Endothelial cell of umbilical vein (primary cell): ENCODE measurements at regions not wholly inside any gene's neighbourhood (a gene's known extent, or its start where the extent isn't known, plus 50 kb on each side); places are given as distances from the start of the nearest gene placed in this dataset.

Experiments used
- BruUV-seq: library from RNA; stranded (reverse); fragments of 400-500 nt; replicated peaks from 2 replicates; lab custom pipeline; 2021; lab: Mats Ljungman, UMichigan
- CTCF ChIA-PET: fragments of 300-600, 350-600 bp; sonication (Branson Sonifier 250); formaldehyde crosslinking; loops from one replicate; lab custom pipeline; 2021; ENCODE audit warnings: antibody characterized with exemption, inconsistent platforms; lab: Charles Lee
- POLR2A ChIA-PET: fragments of 300-600, 350-600 bp; sonication (Branson Sonifier 250); formaldehyde crosslinking; loops from one replicate; lab custom pipeline; 2021; ENCODE audit warnings: antibody characterized with exemption, inconsistent platforms; lab: Charles Lee
- DNase-seq: peaks from one replicate; pipeline ENCODE4 v3.0.0-alpha.2; 2011; ENCODE audit warnings: low read depth, low spot score
- FAIRE-seq: peaks from 2 replicates; lab custom pipeline; 2011; peaks lifted over from hg19 to GRCh38; lab: Jason Lieb, UNC
- H2AFZ ChIP-seq: 2 replicates; pipeline ENCODE4 v1.6.0; 2012; ENCODE audit warnings: low read depth, low read length, control low read depth, inconsistent platforms
- H3K27ac ChIP-seq: 2 replicates; pipeline ENCODE4 v1.5.1; 2011; ENCODE audit warnings: low read depth, mild to moderate bottlenecking, control low read depth, low read length, moderate library complexity; ENCODE audit not compliant: insufficient read depth
- H3K27me3 ChIP-seq, 2 experiments: 2 replicates each; pipeline versions ENCODE4 v1.6.0 to v1.6.1; 2011; ENCODE audit warnings: low read length in 2 of 2, mixed read lengths in 1 of 2; ENCODE audit not compliant: control insufficient read depth in 2 of 2, insufficient read depth in 2 of 2
- H3K36me3 ChIP-seq, 2 experiments: 2 replicates in 1 of 2; 3 replicates in 1 of 2; pipeline ENCODE4 v1.5.1; 2011; ENCODE audit warnings: low read length in 2 of 2, mild to moderate bottlenecking in 1 of 2, moderate library complexity in 1 of 2; ENCODE audit not compliant: control insufficient read depth in 2 of 2, insufficient read depth in 2 of 2; ENCODE audit errors: extremely low read depth in 1 of 2
- H3K4me1 ChIP-seq: 3 replicates; pipeline ENCODE4 v1.5.1; 2011; ENCODE audit warnings: mild to moderate bottlenecking, low read length; ENCODE audit not compliant: control insufficient read depth, insufficient read depth; ENCODE audit errors: extremely low read depth
- H3K4me2 ChIP-seq: 2 replicates; pipeline ENCODE4 v1.6.1; 2011; ENCODE audit warnings: low read length, control low read depth, mixed read lengths; ENCODE audit not compliant: insufficient read depth
- H3K4me3 ChIP-seq, 3 experiments: fragments of 200-600 bp in 1 of 3; sonication (generic), shearing (Covaris generic) in 1 of 3; replicated peaks in 1 of 3; 2 replicates each; pipeline ENCODE4 v1.5.1; 2011 to 2016; ENCODE audit warnings: control low read depth in 3 of 3, low read length in 3 of 3, mild to moderate bottlenecking in 2 of 3, inconsistent platforms in 1 of 3, low read depth in 1 of 3, moderate library complexity in 1 of 3; ENCODE audit not compliant: insufficient read depth in 1 of 3
- H3K79me2 ChIP-seq: 2 replicates; pipeline ENCODE4 v1.6.0; 2012; ENCODE audit warnings: low read length, inconsistent platforms; ENCODE audit not compliant: control insufficient read depth, insufficient read depth
- H3K9ac ChIP-seq: replicated peaks from 2 replicates; pipeline ENCODE3; 2011; ENCODE audit warnings: low read length, control low read depth; ENCODE audit not compliant: insufficient read depth; ENCODE audit errors: extremely low read depth
- H3K9me1 ChIP-seq: replicated peaks from 3 replicates; pipeline ENCODE4 v1.6.0; 2011; ENCODE audit warnings: mild to moderate bottlenecking, low read length; ENCODE audit not compliant: control insufficient read depth, insufficient read depth; ENCODE audit errors: extremely low read depth
- H3K9me3 ChIP-seq: replicated peaks from 2 replicates; pipeline ENCODE4 v1.5.1; 2012; ENCODE audit warnings: low read length, inconsistent platforms; ENCODE audit not compliant: control insufficient read depth, insufficient read depth
- H4K20me1 ChIP-seq: replicated peaks from 2 replicates; pipeline ENCODE3; 2011; ENCODE audit warnings: mild to moderate bottlenecking, low read length; ENCODE audit not compliant: control insufficient read depth, insufficient read depth; ENCODE audit errors: extremely low read depth
- EZH2 ChIP-seq: IDR thresholded peaks from 2 replicates; pipeline ENCODE4 v1.6.1; 2012; ENCODE audit warnings: borderline replicate concordance, low read depth, mild to moderate bottlenecking, moderate library complexity, low read length, inconsistent platforms; ENCODE audit not compliant: severe bottlenecking
- FOS ChIP-seq: IDR thresholded peaks from 2 replicates; pipeline ENCODE4 v1.6.1; 2011; ENCODE audit warnings: mild to moderate bottlenecking, low read length, moderate library complexity, borderline replicate concordance; ENCODE audit not compliant: insufficient read depth
- GATA2 ChIP-seq: IDR thresholded peaks from 2 replicates; pipeline ENCODE4 v1.7.0; 2011; ENCODE audit warnings: low read depth, mild to moderate bottlenecking, moderate library complexity, mixed read lengths, low read length; ENCODE audit not compliant: insufficient read length, insufficient read depth
- JUN ChIP-seq: IDR thresholded peaks from 2 replicates; pipeline ENCODE4 v1.6.1; 2011; ENCODE audit warnings: borderline replicate concordance, low read depth; ENCODE audit not compliant: insufficient read length, insufficient read depth
- MYC ChIP-seq: IDR thresholded peaks from one replicate; pipeline ENCODE4 v1.6.1; 2011; ENCODE audit warnings: mild to moderate bottlenecking, low read depth, low read length
- POLR2A ChIP-seq: IDR thresholded peaks from 2 replicates; pipeline ENCODE4 v1.6.1; 2012; ENCODE audit warnings: low read depth, mild to moderate bottlenecking, control low read depth, low read length
- POLR2AphosphoS5 ChIP-seq: IDR thresholded peaks from 2 replicates; pipeline ENCODE4 v1.6.1; 2012; ENCODE audit warnings: low read depth, mild to moderate bottlenecking, control low read depth, low read length, moderate library complexity; ENCODE audit not compliant: insufficient read depth
- dilution Hi-C: fragments of 300-500 bp; cut with MboI; formaldehyde crosslinking; loops from one replicate; pipeline ENCODE4 v1.15.0; 2019; ENCODE audit warnings: low sequenced_read_pairs; ENCODE audit not compliant: extremely low pct_ligation_motif_present
- intact Hi-C: fragments of 100-400 bp; cut with micrococcal nuclease; formaldehyde crosslinking; loops from one replicate; pipeline ENCODE4 v1.10.0; 2022
- TF ChIP-seq, protein P1 (sequence below), 2 donors: IDR thresholded peaks; 1 replicate in 1 of 2; 2 replicates in 1 of 2; pipeline ENCODE4 v1.5.1; 2011; ENCODE audit warnings: low read length in 2 of 2, mild to moderate bottlenecking in 2 of 2, moderate library complexity in 2 of 2, control low read depth in 1 of 2, inconsistent platforms in 1 of 2, low read depth in 1 of 2; ENCODE audit not compliant: insufficient read depth in 1 of 2; ENCODE audit errors: extremely low read depth in 1 of 2
- TF ChIP-seq, protein P2 (sequence below): IDR thresholded peaks from 2 replicates; pipeline ENCODE4 v1.6.1; 2011; ENCODE audit not compliant: insufficient read depth, insufficient read length

- ChIA-PET CTCF (interaction anchor here (1.2 to 1.6 kb wide), 2 partner anchors 21 to 295 kb away, joined by 3 to 4 read pairs; no protein-coding TSS in a partner anchor), POLR2A (no interaction called here)
- H3K27ac ChIP-seq: no peak overlapping the region
- peaks cover 0 to 2% of the 10 kb centered on the region in 2 experiments for H3K36me3 ChIP-seq
- no peak overlapping the region for H3K9ac ChIP-seq
- DNase-seq: no peak
- no peaks in the 10 kb centered on the region for H3K9me1 ChIP-seq
- intact Hi-C loops: no loop called here
- dilution Hi-C loops: no loop called here
- no peaks in the 10 kb centered on the region for H3K9me3 ChIP-seq
- FAIRE-seq: no peak
- H3K4me3 ChIP-seq: no peak overlapping the region
- H3K79me2 ChIP-seq: peaks cover 2% of the 10 kb centered on the region
- H4K20me1 ChIP-seq: peaks cover 4% of the 10 kb centered on the region
- TF ChIP-seq, protein P1, sequence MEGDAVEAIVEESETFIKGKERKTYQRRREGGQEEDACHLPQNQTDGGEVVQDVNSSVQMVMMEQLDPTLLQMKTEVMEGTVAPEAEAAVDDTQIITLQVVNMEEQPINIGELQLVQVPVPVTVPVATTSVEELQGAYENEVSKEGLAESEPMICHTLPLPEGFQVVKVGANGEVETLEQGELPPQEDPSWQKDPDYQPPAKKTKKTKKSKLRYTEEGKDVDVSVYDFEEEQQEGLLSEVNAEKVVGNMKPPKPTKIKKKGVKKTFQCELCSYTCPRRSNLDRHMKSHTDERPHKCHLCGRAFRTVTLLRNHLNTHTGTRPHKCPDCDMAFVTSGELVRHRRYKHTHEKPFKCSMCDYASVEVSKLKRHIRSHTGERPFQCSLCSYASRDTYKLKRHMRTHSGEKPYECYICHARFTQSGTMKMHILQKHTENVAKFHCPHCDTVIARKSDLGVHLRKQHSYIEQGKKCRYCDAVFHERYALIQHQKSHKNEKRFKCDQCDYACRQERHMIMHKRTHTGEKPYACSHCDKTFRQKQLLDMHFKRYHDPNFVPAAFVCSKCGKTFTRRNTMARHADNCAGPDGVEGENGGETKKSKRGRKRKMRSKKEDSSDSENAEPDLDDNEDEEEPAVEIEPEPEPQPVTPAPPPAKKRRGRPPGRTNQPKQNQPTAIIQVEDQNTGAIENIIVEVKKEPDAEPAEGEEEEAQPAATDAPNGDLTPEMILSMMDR (IDR thresholded peaks at IDR 0.05; ENCODE audit: extremely low read depth in 1 of 2, insufficient read depth in 1 of 2, low read depth in 1 of 2, low read length in 2 of 2): no peak
- TF ChIP-seq POLR2A (no peak), POLR2AphosphoS5 (no peak), EZH2 (no peak), MYC (no peak), FOS (no peak), JUN (no peak), GATA2 (no peak)
- TF ChIP-seq, protein P2, sequence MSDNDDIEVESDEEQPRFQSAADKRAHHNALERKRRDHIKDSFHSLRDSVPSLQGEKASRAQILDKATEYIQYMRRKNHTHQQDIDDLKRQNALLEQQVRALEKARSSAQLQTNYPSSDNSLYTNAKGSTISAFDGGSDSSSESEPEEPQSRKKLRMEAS: no peak
- H2AFZ ChIP-seq: no peak overlapping the region
- H3K4me2 ChIP-seq: no peak overlapping the region
- BruUV-seq: no TSS peak
- H3K4me1 ChIP-seq: no peaks in the 10 kb centered on the region
- H3K27me3 ChIP-seq: no peaks in the 10 kb centered on the region
Observed at GRCh38 chr13:73991884-73992283, 142.3 kb downstream of the KLF12 start.
